ENCODE measurements at regions not wholly inside any gene's neighbourhood (a gene's known extent, or its start where the extent isn't known, plus 50 kb on each side); places are given as distances from the start of the nearest gene placed in this dataset.
A peak's percentile ranks its signal among the peaks of the same experiment; 100 is the strongest.
"Not testable (repeated sequence)": the region's sequence is repeated elsewhere in the genome, so short reads cannot be mapped to it uniquely, and the experiment has no call there.

GRCh38 chr4:49154308-49155103, 168.4 kb downstream of the CWH43 start:
- not testable (repeated sequence) for DNase-seq

- not testable (repeated sequence) for DNase-seq
Measured at GRCh38 chr4:49155270-49155669, 169.2 kb downstream of the CWH43 start.

- DNase-seq: not testable (repeated sequence)
Measured at GRCh38 chr4:49156309-49156708, 170.2 kb downstream of the CWH43 start.

- DNase-seq: not testable (repeated sequence)
Measured at GRCh38 chr4:49157630-49158029, 171.6 kb downstream of the CWH43 start.

GRCh38 chr4:49161111-49161541, 175.1 kb downstream of the CWH43 start:
- peak in 1 of 2 donors; percentile 2 for DNase-seq

- DNase-seq: not testable (repeated sequence)
Measured at GRCh38 chr4:49164916-49165315, 178.8 kb downstream of the CWH43 start.

GRCh38 chr4:49177847-49178246, 191.8 kb downstream of the CWH43 start:
- not testable (repeated sequence) for DNase-seq

- DNase-seq: not testable (repeated sequence)
Measured at GRCh38 chr4:49181088-49181487, 195.0 kb downstream of the CWH43 start.

- DNase-seq: not testable (repeated sequence)
Measured at GRCh38 chr4:49211396-49212194, 225.5 kb downstream of the CWH43 start.

GRCh38 chr4:49213250-49213649, 227.2 kb downstream of the CWH43 start:
- DNase-seq: not testable (repeated sequence)

GRCh38 chr4:49213750-49214149, 227.7 kb downstream of the CWH43 start:
- DNase-seq: not testable (repeated sequence)

GRCh38 chr4:49214453-49215081, 228.5 kb downstream of the CWH43 start:
- DNase-seq: not testable (repeated sequence)

GRCh38 chr4:49215082-49215479, 229.0 kb downstream of the CWH43 start:
- not testable (repeated sequence) for DNase-seq

GRCh38 chr4:49216606-49217005, 230.5 kb downstream of the CWH43 start:
- not testable (repeated sequence) for DNase-seq

GRCh38 chr4:49217492-49217891, 231.4 kb downstream of the CWH43 start:
- DNase-seq: no peak

- DNase-seq: not testable (repeated sequence)
Measured at GRCh38 chr4:49218094-49218493, 232.0 kb downstream of the CWH43 start.

- not testable (repeated sequence) for DNase-seq
Measured at GRCh38 chr4:49218931-49219330, 232.9 kb downstream of the CWH43 start.

- not testable (repeated sequence) for DNase-seq
Measured at GRCh38 chr4:49219489-49220225, 233.6 kb downstream of the CWH43 start.

GRCh38 chr4:49221209-49221608, 235.1 kb downstream of the CWH43 start:
- no peak for DNase-seq

- DNase-seq: not testable (repeated sequence)
Measured at GRCh38 chr4:49222810-49223209, 236.7 kb downstream of the CWH43 start.

- not testable (repeated sequence) for DNase-seq
Measured at GRCh38 chr4:49226216-49226866, 240.3 kb downstream of the CWH43 start.

- DNase-seq: not testable (repeated sequence)
Measured at GRCh38 chr4:49227941-49228340, 241.9 kb downstream of the CWH43 start.

All from CD4-positive, alpha-beta T cell treated with Interferon alpha-2 for 1 hour (primary cell).